GM12878 (cell line): ENCODE measurements at regions not wholly inside any gene's neighbourhood (a gene's known extent, or its start where the extent isn't known, plus 50 kb on each side); places are given as distances from the start of the nearest gene placed in this dataset.

Source experiments
- ATAC-seq: fragments of 200-7000 bp; cut with Tn5 transposase; 3 replicates; pipeline ENCODE4 v1.9.1; 2020; ENCODE audit warnings: mild to moderate bottlenecking, moderate library complexity
- BruUV-seq: library from RNA; stranded (reverse); fragments of 400-500 nt; replicated peaks from 2 replicates; lab custom pipeline; 2021; lab: Mats Ljungman, UMichigan
- CTCF ChIA-PET: fragments of 300-600 bp; sonication (Branson Sonifier 250); formaldehyde crosslinking; extraction: SDS; loops from one replicate; lab custom pipeline; 2021; ENCODE audit warnings: inconsistent platforms; lab: Yijun Ruan, JAX
- POLR2A ChIA-PET: fragments of 350-600 bp; formaldehyde crosslinking; extraction: SDS; loops from one replicate; lab custom pipeline; 2021; ENCODE audit warnings: inconsistent platforms; lab: Charles Lee
- RAD21 ChIA-PET: fragments of 300-600 bp; sonication (Branson Sonifier 250); formaldehyde crosslinking; loops from one replicate; lab custom pipeline; 2023; ENCODE audit warnings: antibody characterized with exemption; ENCODE audit not compliant: unreplicated experiment; lab: Charles Lee
- SMC1A ChIA-PET: fragments of 300-600 bp; sonication (Branson Sonifier 250); formaldehyde crosslinking; loops from one replicate; lab custom pipeline; 2023; ENCODE audit not compliant: unreplicated experiment, uncharacterized antibody; lab: Charles Lee
- DNase-seq: peaks from one replicate; pipeline ENCODE4 v3.0.0-alpha.2; 2011; ENCODE audit warnings: low read depth, low spot score
- FAIRE-seq: peaks from 3 replicates; lab custom pipeline; 2011; peaks lifted over from hg19 to GRCh38; lab: Jason Lieb, UNC
- H2AFZ ChIP-seq: 2 replicates; pipeline ENCODE4 v1.6.0; 2011; ENCODE audit warnings: low read depth, low read length, control low read depth; ENCODE audit not compliant: control insufficient read depth
- H3K27ac ChIP-seq: 2 replicates; pipeline ENCODE4 v1.5.1; 2011; ENCODE audit warnings: control low read depth; ENCODE audit not compliant: control insufficient read depth, insufficient read depth
- H3K27me3 ChIP-seq, 2 experiments: replicated peaks in 1 of 2; 2 replicates each; pipeline versions ENCODE4 v1.6.0 to v1.6.1; 2011; ENCODE audit warnings: low read length in 1 of 2; ENCODE audit not compliant: control insufficient read depth in 2 of 2, insufficient read depth in 2 of 2
- H3K36me3 ChIP-seq, 2 experiments: 2 replicates each; pipeline ENCODE4 v1.5.1; 2011; ENCODE audit warnings: low read length in 1 of 2; ENCODE audit not compliant: control insufficient read depth in 2 of 2, insufficient read depth in 2 of 2
- H3K4me1 ChIP-seq: 2 replicates; pipeline ENCODE4 v1.6.1; 2011; ENCODE audit warnings: mild to moderate bottlenecking, low read length, moderate library complexity, mixed read lengths; ENCODE audit not compliant: control insufficient read depth, insufficient read depth
- H3K4me2 ChIP-seq: 2 replicates; pipeline ENCODE4 v1.6.0; 2011; ENCODE audit warnings: control low read depth; ENCODE audit not compliant: control insufficient read depth, insufficient read depth
- H3K4me3 ChIP-seq: fragments of 200-600 bp; sonication (generic); 2 replicates; pipeline ENCODE4 v1.5.1; 2016
- H3K79me2 ChIP-seq: 2 replicates; pipeline ENCODE4 v1.6.0; 2011; ENCODE audit warnings: low read length; ENCODE audit not compliant: control insufficient read depth, insufficient read depth
- H3K9ac ChIP-seq: 2 replicates; pipeline ENCODE4 v1.8.0; 2011; ENCODE audit warnings: low read length, control low read depth, mixed read lengths; ENCODE audit not compliant: control insufficient read depth, insufficient read depth
- H3K9me3 ChIP-seq: replicated peaks from 3 replicates; pipeline ENCODE4 v1.5.1; 2011; ENCODE audit warnings: mild to moderate bottlenecking, low read length; ENCODE audit not compliant: control insufficient read depth, insufficient read depth
- H4K20me1 ChIP-seq: 2 replicates; pipeline ENCODE4 v1.6.0; 2011; ENCODE audit not compliant: control insufficient read depth, insufficient read depth
- MAX ChIP-seq: IDR thresholded peaks from 2 replicates; pipeline ENCODE4 v1.6.1; 2012; ENCODE audit warnings: low read depth, low read length, improper control_type of control experiment
- MEF2B ChIP-seq: fragments of 450-650 bp; IDR thresholded peaks from 2 replicates; pipeline ENCODE4 v1.6.1; 2018; ENCODE audit warnings: mild to moderate bottlenecking, moderate library complexity; ENCODE audit not compliant: partially characterized antibody, poor library complexity, severe bottlenecking
- RAD51 ChIP-seq: fragments of 450-650 bp; IDR thresholded peaks from 2 replicates; pipeline ENCODE4 v1.6.1; 2016; ENCODE audit warnings: moderate library complexity, mild to moderate bottlenecking, inconsistent platforms
- RCOR1 ChIP-seq: conservative IDR thresholded peaks from 2 replicates; pipeline ENCODE4 v1.6.1; 2012; ENCODE audit warnings: low read depth, low read length, improper control_type of control experiment
- TBL1XR1 ChIP-seq: IDR thresholded peaks from 2 replicates; pipeline ENCODE4 v1.6.1; 2012; ENCODE audit warnings: low read depth, low read length, improper control_type of control experiment
- ZNF217 ChIP-seq: fragments of 450-650 bp; IDR thresholded peaks from 2 replicates; pipeline ENCODE4 v1.6.1; 2017; ENCODE audit warnings: antibody characterized with exemption, mild to moderate bottlenecking
- ZNF622 ChIP-seq: fragments of 450-650 bp; IDR thresholded peaks from 2 replicates; pipeline ENCODE4 v1.6.1; 2017; ENCODE audit warnings: mild to moderate bottlenecking, inconsistent platforms
- WGBS: methylation state at CpG from one replicate; pipeline ENCODE4 v1.1.6; 2016; ENCODE audit warnings: low lambda C conversion rate; ENCODE audit not compliant: insufficient replicate concordance, insufficient coverage; ENCODE audit errors: missing lambda C conversion rate; 5-methylcytosine and 5-hydroxymethylcytosine counted together
- in situ Hi-C: fragments of 300-500 bp; cut with MboI; formaldehyde crosslinking; loops from 9 replicates; pipeline ENCODE4 v1.14.3; 2018; ENCODE audit warnings: mixed read lengths
- intact Hi-C: fragments of 100-400 bp; cut with micrococcal nuclease; formaldehyde crosslinking; loops from one replicate; pipeline ENCODE4 v1.14.2; 2022; ENCODE audit not compliant: unreplicated experiment
- TF ChIP-seq, protein P1 (sequence below): IDR thresholded peaks from 2 replicates; pipeline ENCODE4 v1.6.1; 2012; ENCODE audit warnings: low read depth, low read length, improper control_type of control experiment

DNA sequence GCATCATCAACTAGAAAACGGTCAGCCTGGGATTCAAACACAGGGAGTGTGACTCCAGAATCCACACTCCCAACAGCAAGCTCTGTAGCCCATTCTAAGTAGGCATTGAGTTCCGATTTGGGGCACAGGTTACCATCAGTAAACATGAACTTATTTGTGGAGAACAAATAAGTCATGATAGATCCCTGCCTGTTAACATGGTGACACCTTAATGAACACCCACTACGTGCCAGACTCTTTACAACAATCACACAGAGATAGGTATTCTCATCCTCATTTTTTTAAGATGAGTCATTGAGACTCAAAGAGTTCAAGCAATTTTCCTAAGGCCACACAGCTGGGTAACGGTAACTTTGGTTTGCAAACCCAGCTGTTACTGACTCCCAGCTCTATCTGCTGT, 91.5 kb downstream of the LYZL2 start:
- no peak overlapping the region for H3K9ac ChIP-seq
- ChIA-PET CTCF (interaction anchor here (2.3 to 4.0 kb wide), 6 partner anchors 45 to 178 kb away, joined by 14 to 42 read pairs (median 29); no protein-coding TSS in a partner anchor), RAD21 (interaction anchor here (1.5 to 2.6 kb wide), 3 partner anchors 53 to 146 kb away, joined by 4 to 21 read pairs (median 5); no protein-coding TSS in a partner anchor), POLR2A (interaction anchor here (0.9 to 1.7 kb wide), 2 partner anchors 49 to 122 kb away, joined by 4 read pairs; no protein-coding TSS in a partner anchor), SMC1A (interaction anchor here (0.8 to 4.1 kb wide), 11 partner anchors 31 to 126 kb away, joined by 3 to 42 read pairs (median 6); no protein-coding TSS in a partner anchor)
- no TSS peak for BruUV-seq
- H3K4me2 ChIP-seq = no peak overlapping the region
- no peak for DNase-seq
- H4K20me1 ChIP-seq = no peaks in the 10 kb centered on the region
- in situ Hi-C loops = no loop called here
- no peaks in the 10 kb centered on the region for H3K9me3 ChIP-seq
- H3K27ac ChIP-seq = no peak overlapping the region
- no peak for FAIRE-seq
- no peaks in the 10 kb centered on the region for H3K36me3 ChIP-seq
- no peak overlapping the region for H3K4me3 ChIP-seq
- peaks cover 22% of the 10 kb centered on the region for H3K4me1 ChIP-seq
- no peaks in the 10 kb centered on the region for H3K27me3 ChIP-seq
- no peak for ATAC-seq
- 64% methylated on average over 4 of the region's 4 CpGs for WGBS
- no peaks in the 10 kb centered on the region for H3K79me2 ChIP-seq
- intact Hi-C loops = no loop called here
- no peak overlapping the region for H2AFZ ChIP-seq
- TF ChIP-seq TBL1XR1 (no peak), RCOR1 (no peak), RAD51 (no peak), ZNF217 (no peak), MAX (no peak), MEF2B (no peak), ZNF622 (no peak)
- TF ChIP-seq, protein P1, sequence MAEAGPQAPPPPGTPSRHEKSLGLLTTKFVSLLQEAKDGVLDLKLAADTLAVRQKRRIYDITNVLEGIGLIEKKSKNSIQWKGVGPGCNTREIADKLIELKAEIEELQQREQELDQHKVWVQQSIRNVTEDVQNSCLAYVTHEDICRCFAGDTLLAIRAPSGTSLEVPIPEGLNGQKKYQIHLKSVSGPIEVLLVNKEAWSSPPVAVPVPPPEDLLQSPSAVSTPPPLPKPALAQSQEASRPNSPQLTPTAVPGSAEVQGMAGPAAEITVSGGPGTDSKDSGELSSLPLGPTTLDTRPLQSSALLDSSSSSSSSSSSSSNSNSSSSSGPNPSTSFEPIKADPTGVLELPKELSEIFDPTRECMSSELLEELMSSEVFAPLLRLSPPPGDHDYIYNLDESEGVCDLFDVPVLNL = no peak
